ENCODE measurements at regions not wholly inside any gene's neighbourhood (a gene's known extent, or its start where the extent isn't known, plus 50 kb on each side); places are given as distances from the start of the nearest gene placed in this dataset.

GRCh38 chr5:77842243-77842642, 66.1 kb upstream of the TBCA start:
- TF ChIP-seq, protein P1, sequence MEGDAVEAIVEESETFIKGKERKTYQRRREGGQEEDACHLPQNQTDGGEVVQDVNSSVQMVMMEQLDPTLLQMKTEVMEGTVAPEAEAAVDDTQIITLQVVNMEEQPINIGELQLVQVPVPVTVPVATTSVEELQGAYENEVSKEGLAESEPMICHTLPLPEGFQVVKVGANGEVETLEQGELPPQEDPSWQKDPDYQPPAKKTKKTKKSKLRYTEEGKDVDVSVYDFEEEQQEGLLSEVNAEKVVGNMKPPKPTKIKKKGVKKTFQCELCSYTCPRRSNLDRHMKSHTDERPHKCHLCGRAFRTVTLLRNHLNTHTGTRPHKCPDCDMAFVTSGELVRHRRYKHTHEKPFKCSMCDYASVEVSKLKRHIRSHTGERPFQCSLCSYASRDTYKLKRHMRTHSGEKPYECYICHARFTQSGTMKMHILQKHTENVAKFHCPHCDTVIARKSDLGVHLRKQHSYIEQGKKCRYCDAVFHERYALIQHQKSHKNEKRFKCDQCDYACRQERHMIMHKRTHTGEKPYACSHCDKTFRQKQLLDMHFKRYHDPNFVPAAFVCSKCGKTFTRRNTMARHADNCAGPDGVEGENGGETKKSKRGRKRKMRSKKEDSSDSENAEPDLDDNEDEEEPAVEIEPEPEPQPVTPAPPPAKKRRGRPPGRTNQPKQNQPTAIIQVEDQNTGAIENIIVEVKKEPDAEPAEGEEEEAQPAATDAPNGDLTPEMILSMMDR (IDR thresholded peaks at IDR 0.05): no peak
- Mint-ChIP-seq H3K4me1 (ENCODE audit: unreplicated experiment) (no peaks in the 10 kb centered on the region), H3K9me3 (ENCODE audit: unreplicated experiment) (no peaks in the 10 kb centered on the region), H3K27ac (ENCODE audit: unreplicated experiment) (no peak overlapping the region), H3K36me3 (ENCODE audit: unreplicated experiment) (no peaks in the 10 kb centered on the region), H3K4me3 (ENCODE audit: unreplicated experiment) (no peak overlapping the region), H3K27me3 (ENCODE audit: unreplicated experiment) (peaks cover 17% of the 10 kb centered on the region)
- no peak for DNase-seq (ENCODE audit: extremely low spot score, unreplicated experiment)

DNA sequence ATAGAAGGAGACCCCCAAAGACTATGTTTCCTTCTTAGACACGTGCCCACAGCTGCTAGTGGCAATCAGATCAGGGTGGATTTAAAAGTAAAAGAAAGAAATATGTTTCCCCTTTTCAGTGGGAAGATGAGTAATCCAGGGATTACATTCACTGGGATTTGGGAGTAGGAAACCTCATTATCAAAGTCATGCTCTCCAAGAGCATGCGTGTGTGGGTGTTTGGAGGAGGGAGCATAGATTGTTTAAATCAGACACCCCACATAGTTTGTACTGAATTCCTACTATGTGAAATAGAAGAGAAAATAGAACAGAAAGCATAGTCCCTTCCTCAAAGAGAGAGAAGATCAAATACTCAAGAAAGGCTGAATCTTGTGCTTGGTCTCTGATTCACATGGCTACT, 65.5 kb upstream of the TBCA start:
- no peaks in the 10 kb centered on the region for H3K4me1 Mint-ChIP-seq (ENCODE audit: unreplicated experiment)
- no peak overlapping the region for H3K4me3 Mint-ChIP-seq (ENCODE audit: unreplicated experiment)
- H3K36me3 Mint-ChIP-seq (ENCODE audit: unreplicated experiment): no peaks in the 10 kb centered on the region
- peaks cover 20% of the 10 kb centered on the region for H3K27me3 Mint-ChIP-seq (ENCODE audit: unreplicated experiment)
- no peak for DNase-seq (ENCODE audit: extremely low spot score, unreplicated experiment)
- H3K9me3 Mint-ChIP-seq (ENCODE audit: unreplicated experiment): no peaks in the 10 kb centered on the region
- H3K27ac Mint-ChIP-seq (ENCODE audit: unreplicated experiment): no peak overlapping the region
- TF ChIP-seq, protein P1 (IDR thresholded peaks at IDR 0.05): no peak

DNA sequence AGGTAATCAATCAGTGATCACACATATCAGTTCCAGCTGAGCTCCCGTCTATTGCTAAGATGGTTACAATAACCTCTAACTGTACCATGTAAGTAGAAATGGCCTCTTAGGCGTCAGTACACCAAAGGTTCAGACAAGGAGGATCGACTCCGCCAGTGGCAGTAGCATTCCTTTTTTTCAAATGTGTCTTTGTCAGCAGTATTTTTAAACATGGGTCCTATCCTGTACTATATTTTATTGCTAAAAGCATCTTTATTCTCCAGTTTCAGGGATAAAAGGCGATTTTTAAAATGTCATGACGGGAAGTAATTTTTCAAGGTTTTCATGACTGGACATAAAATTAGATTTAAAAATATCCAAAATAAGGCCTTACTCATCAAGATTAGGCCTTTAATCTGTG, 64.8 kb upstream of the TBCA start:
- H3K27me3 Mint-ChIP-seq (ENCODE audit: unreplicated experiment): peaks cover 23% of the 10 kb centered on the region
- TF ChIP-seq, protein P1 (IDR thresholded peaks at IDR 0.05): no peak
- H3K4me3 Mint-ChIP-seq (ENCODE audit: unreplicated experiment): no peak overlapping the region
- H3K4me1 Mint-ChIP-seq (ENCODE audit: unreplicated experiment): no peaks in the 10 kb centered on the region
- no peaks in the 10 kb centered on the region for H3K36me3 Mint-ChIP-seq (ENCODE audit: unreplicated experiment)
- DNase-seq (ENCODE audit: extremely low spot score, unreplicated experiment): no peak
- H3K9me3 Mint-ChIP-seq (ENCODE audit: unreplicated experiment): no peaks in the 10 kb centered on the region
- no peak overlapping the region for H3K27ac Mint-ChIP-seq (ENCODE audit: unreplicated experiment)

DNA sequence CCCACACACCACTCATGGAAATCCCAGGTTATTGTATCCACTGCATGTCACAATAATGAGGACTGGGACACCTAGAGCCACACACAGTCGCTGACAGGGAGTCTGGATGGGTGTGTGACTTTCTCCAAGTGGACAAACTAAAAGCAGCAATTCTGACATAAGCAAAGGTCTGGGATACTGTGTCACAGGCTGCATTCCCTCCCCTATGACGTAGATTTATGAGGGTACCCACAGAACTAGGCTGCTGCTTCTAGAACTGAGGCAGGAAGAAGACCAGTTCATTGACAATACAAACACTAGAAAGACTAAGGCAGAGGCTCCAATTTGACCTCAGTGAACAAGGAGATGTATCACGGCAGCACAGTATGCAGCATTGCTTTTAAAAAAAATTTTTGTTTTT, 63.6 kb upstream of the TBCA start:
- Mint-ChIP-seq H3K4me1 (ENCODE audit: unreplicated experiment) (no peaks in the 10 kb centered on the region), H3K9me3 (ENCODE audit: unreplicated experiment) (no peaks in the 10 kb centered on the region), H3K36me3 (ENCODE audit: unreplicated experiment) (no peaks in the 10 kb centered on the region), H3K4me3 (ENCODE audit: unreplicated experiment) (no peak overlapping the region), H3K27ac (ENCODE audit: unreplicated experiment) (no peak overlapping the region), H3K27me3 (ENCODE audit: unreplicated experiment) (peaks cover 26% of the 10 kb centered on the region)
- no peak for DNase-seq (ENCODE audit: extremely low spot score, unreplicated experiment)
- TF ChIP-seq, protein P1 (IDR thresholded peaks at IDR 0.05): no peak

- Mint-ChIP-seq H3K9me3 (ENCODE audit: unreplicated experiment) (no peaks in the 10 kb centered on the region), H3K36me3 (ENCODE audit: unreplicated experiment) (no peaks in the 10 kb centered on the region), H3K4me3 (ENCODE audit: unreplicated experiment) (no peak overlapping the region), H3K27ac (ENCODE audit: unreplicated experiment) (no peak overlapping the region), H3K4me1 (ENCODE audit: unreplicated experiment) (no peaks in the 10 kb centered on the region), H3K27me3 (ENCODE audit: unreplicated experiment) (peaks cover 46% of the 10 kb centered on the region)
- TF ChIP-seq, protein P1 (IDR thresholded peaks at IDR 0.05): no peak
- no peak for DNase-seq (ENCODE audit: extremely low spot score, unreplicated experiment)
These were observed 56.8 kb upstream of the TBCA start for GRCh38 chr5:77832938-77833337.

Measured in osteocyte (in vitro differentiated cells).